ENCODE measurements at regions not wholly inside any gene's neighbourhood (a gene's known extent, or its start where the extent isn't known, plus 50 kb on each side); places are given as distances from the start of the nearest gene placed in this dataset.

- no peak for TF ChIP-seq CTCF (IDR thresholded peaks at IDR 0.05; ENCODE audit: insufficient read depth, low read length, severe bottlenecking)
- FAIRE-seq (no peak), DNase-seq (ENCODE audit: low read depth) (no peak)
- Histone ChIP-seq H3K4me3 (ENCODE audit: low read depth, low read length) (no peak overlapping the region), H3K36me3 (ENCODE audit: control insufficient read depth, insufficient read depth, low read length) (no peaks in the 10 kb centered on the region), H3K27me3 (ENCODE audit: control insufficient read depth, insufficient read depth, low read length) (no peaks in the 10 kb centered on the region)
These were observed 356.5 kb downstream of the MID1IP1 start for GRCh38 chrX:39157796-39158195.

- no peaks in the 10 kb centered on the region for H3K36me3 ChIP-seq (ENCODE audit: control insufficient read depth, insufficient read depth, low read length)
- FAIRE-seq (no peak), DNase-seq (ENCODE audit: low read depth) (peak; percentile 8)
- H3K27me3 ChIP-seq (ENCODE audit: control insufficient read depth, insufficient read depth, low read length), result no peaks in the 10 kb centered on the region
- no peak overlapping the region for H3K4me3 ChIP-seq (ENCODE audit: low read depth, low read length)
- no peak for TF ChIP-seq CTCF (IDR thresholded peaks at IDR 0.05; ENCODE audit: insufficient read depth, low read length, severe bottlenecking)
These were observed 357.8 kb downstream of the MID1IP1 start for GRCh38 chrX:39158801-39159657.

GRCh38 chrX:39159921-39160507 lies 358.8 kb downstream of the MID1IP1 start:
- Histone ChIP-seq H3K27me3 (ENCODE audit: control insufficient read depth, insufficient read depth, low read length) (no peaks in the 10 kb centered on the region), H3K36me3 (ENCODE audit: control insufficient read depth, insufficient read depth, low read length) (no peaks in the 10 kb centered on the region), H3K4me3 (ENCODE audit: low read depth, low read length) (no peak overlapping the region)
- no peak for TF ChIP-seq CTCF (IDR thresholded peaks at IDR 0.05; ENCODE audit: insufficient read depth, low read length, severe bottlenecking)
- DNase-seq (ENCODE audit: low read depth) (no peak), FAIRE-seq (no peak)

- FAIRE-seq, result no peak
- no peak for DNase-seq (ENCODE audit: low read depth)
- Histone ChIP-seq H3K27me3 (ENCODE audit: control insufficient read depth, insufficient read depth, low read length) (no peaks in the 10 kb centered on the region), H3K36me3 (ENCODE audit: control insufficient read depth, insufficient read depth, low read length) (no peaks in the 10 kb centered on the region), H3K4me3 (ENCODE audit: low read depth, low read length) (no peak overlapping the region)
- TF ChIP-seq CTCF (IDR thresholded peaks at IDR 0.05; ENCODE audit: insufficient read depth, low read length, severe bottlenecking), result no peak
These were observed 360.5 kb downstream of the MID1IP1 start for GRCh38 chrX:39161611-39162255.

GRCh38 chrX:39162322-39162735 lies 361.1 kb downstream of the MID1IP1 start:
- H3K4me3 ChIP-seq (ENCODE audit: low read depth, low read length), result no peak overlapping the region
- no peak for FAIRE-seq

More at GRCh38 chrX:39162322-39162735, 361.1 kb downstream of the MID1IP1 start:
- no peak for DNase-seq (ENCODE audit: low read depth)
- no peaks in the 10 kb centered on the region for H3K36me3 ChIP-seq (ENCODE audit: control insufficient read depth, insufficient read depth, low read length)
- no peaks in the 10 kb centered on the region for H3K27me3 ChIP-seq (ENCODE audit: control insufficient read depth, insufficient read depth, low read length)
- TF ChIP-seq CTCF (IDR thresholded peaks at IDR 0.05; ENCODE audit: insufficient read depth, low read length, severe bottlenecking), result peak; percentile 15
